CD4-positive, CD25-positive, alpha-beta regulatory T cell (primary cell): ENCODE measurements at regions not wholly inside any gene's neighbourhood (a gene's known extent, or its start where the extent isn't known, plus 50 kb on each side); places are given as distances from the start of the nearest gene placed in this dataset.
"Not testable (repeated sequence)": the region's sequence is repeated elsewhere in the genome, so short reads cannot be mapped to it uniquely, and the experiment has no call there.

Source experiments
- ATAC-seq, 2 donors: fragments of 150-1000 bp; cut with Tn5 transposase; one replicate each; pipeline ENCODE4 v1.10.0; 2021; ENCODE audit warnings: low read depth in 2 of 2, moderate number of reproducible peaks in 2 of 2, moderate library complexity in 1 of 2
- DNase-seq, 3 donors: peaks; one replicate each; pipeline versions ENCODE4 v3.0.0 to v3.0.0-alpha.2; 2012 to 2022; ENCODE audit warnings: mixed read lengths in 1 of 3
- H3K27ac ChIP-seq: one replicate; pipeline ENCODE4 v1.7.0; 2013; ENCODE audit warnings: mild to moderate bottlenecking, low read length; ENCODE audit not compliant: insufficient read depth, poor library complexity, severe bottlenecking
- H3K27me3 ChIP-seq: one replicate; pipeline ENCODE4 v1.7.0; 2013; ENCODE audit warnings: low read length; ENCODE audit not compliant: control insufficient read depth, insufficient read depth
- H3K36me3 ChIP-seq: one replicate; pipeline ENCODE4 v1.7.0; 2013; ENCODE audit warnings: mild to moderate bottlenecking, low read length, moderate library complexity; ENCODE audit not compliant: control insufficient read depth, insufficient read depth
- H3K4me1 ChIP-seq: 2 replicates; pipeline ENCODE4 v1.7.0; 2013; ENCODE audit warnings: mild to moderate bottlenecking, low read length; ENCODE audit not compliant: insufficient read depth, control insufficient read depth, poor library complexity, severe bottlenecking
- H3K4me3 ChIP-seq: one replicate; pipeline ENCODE4 v1.7.0; 2013; ENCODE audit warnings: low read depth, mild to moderate bottlenecking, low read length, moderate library complexity
- H3K9me3 ChIP-seq, 2 experiments: 1 replicate in 1 of 2; 2 replicates in 1 of 2; pipeline ENCODE4 v1.7.0; 2013; ENCODE audit warnings: low read length in 2 of 2, mild to moderate bottlenecking in 1 of 2, moderate library complexity in 1 of 2; ENCODE audit not compliant: control insufficient read depth in 2 of 2
- H3K27ac Mint-ChIP-seq, 3 donors: one replicate each; pipeline ENCODE4 v1.8.0; 2020 to 2022; ENCODE audit warnings: mild to moderate bottlenecking in 3 of 3, mixed read lengths in 3 of 3, moderate library complexity in 2 of 3
- H3K27me3 Mint-ChIP-seq: one replicate; pipeline ENCODE4 v1.8.0; 2022; ENCODE audit warnings: mild to moderate bottlenecking, mixed read lengths
- H3K36me3 Mint-ChIP-seq: one replicate; pipeline ENCODE4 v1.8.0; 2020; ENCODE audit warnings: mixed read lengths
- H3K4me1 Mint-ChIP-seq, 4 donors: one replicate each; pipeline ENCODE4 v1.8.0; 2020 to 2022; ENCODE audit warnings: mixed read lengths in 4 of 4, mild to moderate bottlenecking in 1 of 4
- H3K4me3 Mint-ChIP-seq, 4 donors: one replicate each; pipeline ENCODE4 v1.8.0; 2020 to 2022; ENCODE audit warnings: mild to moderate bottlenecking in 4 of 4, mixed read lengths in 4 of 4, moderate library complexity in 3 of 4
- H3K9me3 Mint-ChIP-seq, 7 donors: one replicate each; pipeline ENCODE4 v1.8.0; 2020 to 2022; ENCODE audit warnings: mixed read lengths in 7 of 7, mild to moderate bottlenecking in 3 of 7, moderate library complexity in 2 of 7

DNA sequence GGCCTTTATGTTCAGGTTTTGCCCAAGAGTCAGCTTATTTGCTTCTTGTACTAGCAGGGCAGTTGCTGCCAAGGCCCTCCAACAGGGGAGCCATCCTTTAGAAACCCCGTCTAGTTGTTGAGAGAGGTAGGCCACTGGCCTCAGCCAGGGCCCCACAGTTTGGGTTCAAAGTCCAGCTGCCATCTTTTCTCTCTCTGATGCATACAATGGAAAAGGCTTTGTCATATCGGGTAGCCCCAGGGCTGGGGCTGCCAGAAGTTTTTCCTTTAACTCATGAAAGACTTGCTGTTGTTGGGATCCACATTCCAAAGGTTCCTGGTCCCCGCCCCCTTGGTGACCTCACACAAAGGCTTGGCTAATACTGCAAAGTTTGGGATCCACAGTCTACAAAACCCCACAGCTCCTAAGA is 53.7 kb upstream of the ALDH3B2 start:
- H3K27me3 Mint-ChIP-seq, H3K9me3 Mint-ChIP-seq, H3K27me3 ChIP-seq, H3K4me3 Mint-ChIP-seq, DNase-seq, H3K36me3 Mint-ChIP-seq, H3K4me1 ChIP-seq, H3K27ac ChIP-seq, H3K36me3 ChIP-seq, H3K27ac Mint-ChIP-seq, H3K4me3 ChIP-seq, ATAC-seq, H3K9me3 ChIP-seq: not testable (repeated sequence)
- peaks cover 0 to 18% (median 9%) of the 10 kb centered on the region in 4 donors for H3K4me1 Mint-ChIP-seq

- H3K27ac Mint-ChIP-seq, H3K27me3 Mint-ChIP-seq, H3K36me3 ChIP-seq, DNase-seq, H3K27me3 ChIP-seq, H3K4me3 Mint-ChIP-seq, H3K4me1 ChIP-seq, H3K27ac ChIP-seq, H3K4me3 ChIP-seq, ATAC-seq, H3K9me3 ChIP-seq, H3K36me3 Mint-ChIP-seq, H3K9me3 Mint-ChIP-seq: not testable (repeated sequence)
- H3K4me1 Mint-ChIP-seq: peaks cover 0 to 17% (median 9%) of the 10 kb centered on the region in 4 donors
Measured at GRCh38 chr11:67727066-67728040, 52.9 kb upstream of the ALDH3B2 start.
